ENCODE measurements at regions not wholly inside any gene's neighbourhood (a gene's known extent, or its start where the extent isn't known, plus 50 kb on each side); places are given as distances from the start of the nearest gene placed in this dataset.

GRCh38 chrY:12623204-12623603, 77.8 kb upstream of the USP9Y start:
- Histone ChIP-seq H3K9me3 (no peaks in the 10 kb centered on the region), H3K27ac (replicated peaks in 1 of 4) (no peak overlapping the region), H3K27me3 (no peaks in the 10 kb centered on the region), H3K4me1 (no peaks in the 10 kb centered on the region), H3K36me3 (no peaks in the 10 kb centered on the region), H3K4me3 (no peak overlapping the region)
- DNase-seq (ENCODE audit: extremely low spot score), result no peak
- WGBS, result no CpG with 5 or more reads among the region's 1 CpG
- no peak for TF ChIP-seq EP300 (IDR thresholded peaks at IDR 0.05)
- no peak for TF ChIP-seq POLR2A (IDR thresholded peaks at IDR 0.05; ENCODE audit: low read depth)
- TF ChIP-seq, protein P1, sequence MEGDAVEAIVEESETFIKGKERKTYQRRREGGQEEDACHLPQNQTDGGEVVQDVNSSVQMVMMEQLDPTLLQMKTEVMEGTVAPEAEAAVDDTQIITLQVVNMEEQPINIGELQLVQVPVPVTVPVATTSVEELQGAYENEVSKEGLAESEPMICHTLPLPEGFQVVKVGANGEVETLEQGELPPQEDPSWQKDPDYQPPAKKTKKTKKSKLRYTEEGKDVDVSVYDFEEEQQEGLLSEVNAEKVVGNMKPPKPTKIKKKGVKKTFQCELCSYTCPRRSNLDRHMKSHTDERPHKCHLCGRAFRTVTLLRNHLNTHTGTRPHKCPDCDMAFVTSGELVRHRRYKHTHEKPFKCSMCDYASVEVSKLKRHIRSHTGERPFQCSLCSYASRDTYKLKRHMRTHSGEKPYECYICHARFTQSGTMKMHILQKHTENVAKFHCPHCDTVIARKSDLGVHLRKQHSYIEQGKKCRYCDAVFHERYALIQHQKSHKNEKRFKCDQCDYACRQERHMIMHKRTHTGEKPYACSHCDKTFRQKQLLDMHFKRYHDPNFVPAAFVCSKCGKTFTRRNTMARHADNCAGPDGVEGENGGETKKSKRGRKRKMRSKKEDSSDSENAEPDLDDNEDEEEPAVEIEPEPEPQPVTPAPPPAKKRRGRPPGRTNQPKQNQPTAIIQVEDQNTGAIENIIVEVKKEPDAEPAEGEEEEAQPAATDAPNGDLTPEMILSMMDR (IDR thresholded peaks at IDR 0.05), result no peak
- no peak for TF ChIP-seq POLR2AphosphoS5 (IDR thresholded peaks at IDR 0.05)
- intact Hi-C loops (cut with DNase I), result no loop called here

GRCh38 chrY:12642986-12643385, 58.0 kb upstream of the USP9Y start:
- Histone ChIP-seq H3K4me1 (no peaks in the 10 kb centered on the region), H3K36me3 (no peaks in the 10 kb centered on the region), H3K27ac (replicated peaks in 1 of 4) (no peak overlapping the region), H3K27me3 (no peaks in the 10 kb centered on the region), H3K9me3 (no peaks in the 10 kb centered on the region), H3K4me3 (no peak overlapping the region)
- TF ChIP-seq POLR2A (IDR thresholded peaks at IDR 0.05; ENCODE audit: low read depth), result no peak
- TF ChIP-seq, protein P1 (IDR thresholded peaks at IDR 0.05), result no peak
- no peak for TF ChIP-seq POLR2AphosphoS5 (IDR thresholded peaks at IDR 0.05)
- TF ChIP-seq EP300 (IDR thresholded peaks at IDR 0.05), result no peak
- intact Hi-C loops (cut with DNase I), result no loop called here
- no CpG with 5 or more reads among the region's 1 CpG for WGBS
- no peak for DNase-seq (ENCODE audit: extremely low spot score)

- Histone ChIP-seq H3K36me3 (no peaks in the 10 kb centered on the region), H3K4me3 (no peak overlapping the region), H3K9me3 (no peaks in the 10 kb centered on the region), H3K27me3 (no peaks in the 10 kb centered on the region), H3K27ac (replicated peaks in 1 of 4) (no peak overlapping the region), H3K4me1 (no peaks in the 10 kb centered on the region)
- intact Hi-C loops (cut with DNase I), result no loop called here
- TF ChIP-seq, protein P1 (IDR thresholded peaks at IDR 0.05), result no peak
- TF ChIP-seq POLR2AphosphoS5 (IDR thresholded peaks at IDR 0.05) (no peak), POLR2A (IDR thresholded peaks at IDR 0.05; ENCODE audit: low read depth) (no peak), EP300 (IDR thresholded peaks at IDR 0.05) (no peak)
- no peak for DNase-seq (ENCODE audit: extremely low spot score)
- no CpG with 5 or more reads among the region's 5 CpGs for WGBS
These were observed 57.2 kb upstream of the USP9Y start for GRCh38 chrY:12643693-12644348.

GRCh38 chrY:12651095-12651494, 49.9 kb upstream of the USP9Y start:
- Histone ChIP-seq H3K9me3 (no peaks in the 10 kb centered on the region), H3K4me1 (no peaks in the 10 kb centered on the region)

More at GRCh38 chrY:12651095-12651494, 49.9 kb upstream of the USP9Y start:
- WGBS, result no CpG with 5 or more reads among the region's 2 CpGs
- Histone ChIP-seq H3K4me3 (no peak overlapping the region), H3K36me3 (no peaks in the 10 kb centered on the region), H3K27me3 (no peaks in the 10 kb centered on the region), H3K27ac (replicated peaks in 1 of 4) (no peak overlapping the region)
- TF ChIP-seq POLR2AphosphoS5 (IDR thresholded peaks at IDR 0.05) (no peak), POLR2A (IDR thresholded peaks at IDR 0.05; ENCODE audit: low read depth) (no peak), EP300 (IDR thresholded peaks at IDR 0.05) (no peak)
- TF ChIP-seq, protein P1 (IDR thresholded peaks at IDR 0.05), result no peak
- intact Hi-C loops (cut with DNase I), result no loop called here
- no peak for DNase-seq (ENCODE audit: extremely low spot score)

Small RNA genes in the stretch of these regions (small RNA-seq; reads per million reads assigned to genes)
- 0 reads per million in 3 donors for gene RN7SL702P
